ENCODE measurements at regions not wholly inside any gene's neighbourhood (a gene's known extent, or its start where the extent isn't known, plus 50 kb on each side); places are given as distances from the start of the nearest gene placed in this dataset.

DNA sequence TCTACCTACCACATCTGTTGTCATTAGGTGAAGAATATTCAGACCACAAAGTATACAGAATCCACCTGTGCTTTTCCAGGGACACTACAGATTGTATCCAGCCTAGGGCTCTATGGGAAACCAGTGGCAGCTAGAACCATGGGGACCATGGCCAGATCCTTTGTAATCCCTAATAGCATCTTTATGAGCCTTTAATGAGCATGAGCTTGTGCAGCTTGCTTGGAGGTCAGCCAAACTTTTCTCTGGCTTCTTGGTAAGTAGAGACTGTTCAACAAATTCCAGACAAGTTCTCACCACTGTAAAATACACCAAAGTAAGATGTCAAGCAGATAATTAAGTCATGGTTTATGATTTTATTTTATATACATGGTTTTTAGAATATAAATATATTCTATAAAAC lies 301.6 kb upstream of the ADGRB3 start:
- H3K9me1 ChIP-seq (replicated peaks; ENCODE audit: control insufficient read depth, extremely low read depth, insufficient read depth, low read length), result no peaks in the 10 kb centered on the region
- no peak overlapping the region for H3K4me3 ChIP-seq (replicated peaks in 1 of 3; ENCODE audit: insufficient read depth in 1 of 3, low read depth in 1 of 3, low read length in 3 of 3)
- intact Hi-C loops (cut with micrococcal nuclease) (no loop called here), dilution Hi-C loops (cut with MboI; ENCODE audit: extremely low pct_ligation_motif_present, low sequenced_read_pairs) (no loop called here)
- no peak overlapping the region for H3K4me2 ChIP-seq (ENCODE audit: insufficient read depth, low read length)
- ChIA-PET CTCF (no interaction called here), POLR2A (no interaction called here)
- BruUV-seq (replicated peaks), result no TSS peak
- no peaks in the 10 kb centered on the region for H3K27me3 ChIP-seq (ENCODE audit: control insufficient read depth in 2 of 2, insufficient read depth in 2 of 2, low read length in 2 of 2)
- H4K20me1 ChIP-seq (replicated peaks; ENCODE audit: control insufficient read depth, extremely low read depth, insufficient read depth, low read length), result no peaks in the 10 kb centered on the region
- H2AFZ ChIP-seq (ENCODE audit: low read depth, low read length), result no peak overlapping the region
- no peaks in the 10 kb centered on the region for H3K4me1 ChIP-seq (ENCODE audit: control insufficient read depth, extremely low read depth, insufficient read depth, low read length)
- FAIRE-seq, result no peak
- peaks cover 4% of the 10 kb centered on the region for H3K9me3 ChIP-seq (replicated peaks; ENCODE audit: control insufficient read depth, insufficient read depth, low read length)
- no peaks in the 10 kb centered on the region for H3K36me3 ChIP-seq (ENCODE audit: control insufficient read depth in 2 of 2, extremely low read depth in 1 of 2, insufficient read depth in 2 of 2, low read length in 2 of 2)
- H3K79me2 ChIP-seq (ENCODE audit: control insufficient read depth, insufficient read depth, low read length), result no peaks in the 10 kb centered on the region
- H3K27ac ChIP-seq (ENCODE audit: insufficient read depth, low read depth, low read length), result no peak overlapping the region
- DNase-seq (ENCODE audit: low read depth, low spot score), result no peak
- no peak overlapping the region for H3K9ac ChIP-seq (replicated peaks; ENCODE audit: extremely low read depth, insufficient read depth, low read length)
- TF ChIP-seq JUN (IDR thresholded peaks at IDR 0.05; ENCODE audit: borderline replicate concordance, insufficient read depth, insufficient read length, low read depth) (no peak), POLR2AphosphoS5 (IDR thresholded peaks at IDR 0.05; ENCODE audit: insufficient read depth, low read depth, low read length) (no peak), EZH2 (IDR thresholded peaks at IDR 0.05; ENCODE audit: borderline replicate concordance, low read depth, low read length, severe bottlenecking) (no peak), FOS (IDR thresholded peaks at IDR 0.05; ENCODE audit: borderline replicate concordance, insufficient read depth, low read length) (no peak), POLR2A (IDR thresholded peaks at IDR 0.05; ENCODE audit: low read depth, low read length) (no peak), MYC (IDR thresholded peaks at IDR 0.05; ENCODE audit: low read depth, low read length) (no peak), GATA2 (IDR thresholded peaks at IDR 0.05; ENCODE audit: insufficient read depth, insufficient read length, low read depth, low read length) (no peak)
- TF ChIP-seq, protein P1, sequence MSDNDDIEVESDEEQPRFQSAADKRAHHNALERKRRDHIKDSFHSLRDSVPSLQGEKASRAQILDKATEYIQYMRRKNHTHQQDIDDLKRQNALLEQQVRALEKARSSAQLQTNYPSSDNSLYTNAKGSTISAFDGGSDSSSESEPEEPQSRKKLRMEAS (IDR thresholded peaks at IDR 0.05; ENCODE audit: insufficient read depth, insufficient read length), result no peak
- TF ChIP-seq, protein P2, sequence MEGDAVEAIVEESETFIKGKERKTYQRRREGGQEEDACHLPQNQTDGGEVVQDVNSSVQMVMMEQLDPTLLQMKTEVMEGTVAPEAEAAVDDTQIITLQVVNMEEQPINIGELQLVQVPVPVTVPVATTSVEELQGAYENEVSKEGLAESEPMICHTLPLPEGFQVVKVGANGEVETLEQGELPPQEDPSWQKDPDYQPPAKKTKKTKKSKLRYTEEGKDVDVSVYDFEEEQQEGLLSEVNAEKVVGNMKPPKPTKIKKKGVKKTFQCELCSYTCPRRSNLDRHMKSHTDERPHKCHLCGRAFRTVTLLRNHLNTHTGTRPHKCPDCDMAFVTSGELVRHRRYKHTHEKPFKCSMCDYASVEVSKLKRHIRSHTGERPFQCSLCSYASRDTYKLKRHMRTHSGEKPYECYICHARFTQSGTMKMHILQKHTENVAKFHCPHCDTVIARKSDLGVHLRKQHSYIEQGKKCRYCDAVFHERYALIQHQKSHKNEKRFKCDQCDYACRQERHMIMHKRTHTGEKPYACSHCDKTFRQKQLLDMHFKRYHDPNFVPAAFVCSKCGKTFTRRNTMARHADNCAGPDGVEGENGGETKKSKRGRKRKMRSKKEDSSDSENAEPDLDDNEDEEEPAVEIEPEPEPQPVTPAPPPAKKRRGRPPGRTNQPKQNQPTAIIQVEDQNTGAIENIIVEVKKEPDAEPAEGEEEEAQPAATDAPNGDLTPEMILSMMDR (IDR thresholded peaks at IDR 0.05; ENCODE audit: extremely low read depth in 1 of 2, insufficient read depth in 1 of 2, low read depth in 1 of 2, low read length in 2 of 2), result no peak

Data from endothelial cell of umbilical vein (primary cell).